HG03103 (cell line): ENCODE measurements at regions not wholly inside any gene's neighbourhood (a gene's known extent, or its start where the extent isn't known, plus 50 kb on each side); places are given as distances from the start of the nearest gene placed in this dataset.

ENCODE experiments used
- ATAC-seq: cut with Tn5 transposase; IDR thresholded peaks from one replicate; pipeline ENCODE4 v1.9.1; 2021; ENCODE audit warnings: low read depth; ENCODE audit not compliant: unreplicated experiment

DNA sequence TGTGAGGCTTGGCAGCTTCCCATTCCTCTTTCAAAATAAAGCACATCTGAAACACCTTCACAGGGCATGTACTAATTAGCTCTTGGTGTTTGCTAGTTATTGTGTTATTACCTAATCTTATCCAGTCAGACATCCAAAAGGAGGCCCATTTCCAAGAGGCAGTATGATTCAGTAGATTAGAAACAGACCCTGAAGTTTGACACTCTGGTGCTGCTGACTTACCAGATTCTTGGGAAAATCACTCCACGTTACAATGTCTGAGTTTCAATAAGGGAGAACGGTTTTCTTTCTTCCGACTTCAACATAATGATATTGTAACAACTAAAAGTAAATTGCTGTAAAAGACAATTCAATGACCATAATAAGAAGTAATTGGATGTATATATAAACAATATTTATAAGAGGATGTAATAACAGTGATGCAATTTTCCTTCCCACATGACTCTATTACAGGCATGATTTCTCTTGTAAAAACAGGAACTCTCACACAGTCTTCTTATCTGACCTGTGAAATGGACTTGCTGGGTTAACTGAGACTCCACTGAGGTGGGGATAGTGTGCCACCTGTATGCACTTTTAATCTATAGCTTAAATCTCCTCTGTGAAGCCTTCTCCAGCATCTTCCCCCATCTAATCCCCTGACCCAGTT, 181.3 kb upstream of the ELL2 start:
- no peak for ATAC-seq

GRCh38 chr5:96142184-96142781, 180.6 kb upstream of the ELL2 start:
- no peak for ATAC-seq

GRCh38 chr5:96141749-96142148, 180.1 kb upstream of the ELL2 start:
- no peak for ATAC-seq

DNA sequence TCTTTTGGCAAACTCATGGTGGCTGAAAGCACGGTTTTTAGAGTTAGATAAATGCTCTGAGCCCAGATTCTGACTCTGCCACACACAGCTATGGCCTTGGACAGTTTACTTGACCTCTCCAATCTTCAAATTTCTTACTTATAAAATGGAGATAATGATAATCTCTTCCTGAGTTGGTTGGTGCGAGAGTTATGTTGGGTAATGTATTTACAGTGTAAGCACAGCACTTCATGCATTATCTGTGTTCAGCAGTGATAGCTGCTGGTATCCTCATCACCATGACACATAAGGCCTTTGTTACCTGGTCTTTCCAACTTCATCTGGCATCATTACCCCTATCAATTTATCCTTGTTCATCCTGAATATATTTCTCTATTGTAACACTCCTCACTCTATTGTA, 178.8 kb upstream of the ELL2 start:
- ATAC-seq, result no peak

DNA sequence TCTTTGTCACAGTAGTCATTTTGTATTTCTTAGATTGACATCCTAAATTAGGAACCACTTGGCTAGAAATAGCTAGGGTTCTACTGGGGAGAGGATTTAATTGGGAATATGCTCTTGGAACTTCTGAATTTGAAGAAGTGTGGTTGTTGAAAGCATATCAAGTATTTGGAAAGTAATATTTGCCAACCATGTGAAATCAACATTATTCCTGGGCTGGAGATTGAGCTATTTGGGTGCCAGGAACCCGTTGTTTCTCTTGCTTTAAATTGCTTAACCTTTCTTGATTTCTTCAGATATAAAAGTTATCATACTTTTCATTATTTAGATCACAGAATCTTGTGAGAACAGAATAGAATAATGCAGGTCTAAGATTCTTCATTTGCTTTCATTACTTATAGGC, 178.4 kb upstream of the ELL2 start:
- ATAC-seq, result no peak

- ATAC-seq, result no peak
Observed at GRCh38 chr5:96134886-96135285, 173.2 kb upstream of the ELL2 start.

DNA sequence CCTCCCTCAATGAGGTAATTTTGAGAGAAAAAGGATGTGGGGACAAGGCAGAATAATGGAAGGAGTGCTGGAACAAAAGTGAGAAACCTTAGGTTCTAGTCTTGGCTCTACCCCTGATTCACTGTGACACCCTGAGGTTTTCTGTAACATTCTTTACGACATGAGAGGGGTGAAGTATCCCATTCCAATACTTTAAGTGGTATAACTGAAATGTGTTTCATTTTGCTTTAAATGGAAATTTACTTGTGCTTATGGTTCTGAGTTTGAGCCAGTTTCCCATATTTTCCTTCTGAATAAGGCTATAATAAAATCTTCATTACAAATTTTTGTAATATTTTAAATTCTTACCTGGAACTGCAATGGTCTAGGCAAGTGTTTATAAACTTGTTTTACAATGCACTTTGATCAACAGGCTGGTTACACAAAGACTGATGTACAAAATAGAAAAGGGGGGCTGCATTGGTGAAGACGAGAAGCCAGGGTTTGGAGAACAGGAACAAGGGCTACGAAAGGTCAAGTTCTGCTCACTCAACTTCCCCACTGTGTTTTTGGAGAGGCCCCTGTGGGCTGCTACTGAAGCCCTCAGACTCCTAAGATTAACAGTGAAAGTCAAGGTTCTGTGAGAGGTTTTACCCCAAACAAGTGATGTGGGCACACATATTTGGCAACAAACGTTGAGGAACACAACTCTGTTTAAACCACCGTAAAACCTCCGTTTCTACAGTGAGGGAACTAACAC, 171.9 kb upstream of the ELL2 start:
- no peak for ATAC-seq

- ATAC-seq, result no peak
Observed at GRCh38 chr5:96129276-96129675, 167.6 kb upstream of the ELL2 start.

- no peak for ATAC-seq
Observed at GRCh38 chr5:96128204-96128864, 166.7 kb upstream of the ELL2 start.

GRCh38 chr5:96127538-96127937, 165.9 kb upstream of the ELL2 start:
- no peak for ATAC-seq

DNA sequence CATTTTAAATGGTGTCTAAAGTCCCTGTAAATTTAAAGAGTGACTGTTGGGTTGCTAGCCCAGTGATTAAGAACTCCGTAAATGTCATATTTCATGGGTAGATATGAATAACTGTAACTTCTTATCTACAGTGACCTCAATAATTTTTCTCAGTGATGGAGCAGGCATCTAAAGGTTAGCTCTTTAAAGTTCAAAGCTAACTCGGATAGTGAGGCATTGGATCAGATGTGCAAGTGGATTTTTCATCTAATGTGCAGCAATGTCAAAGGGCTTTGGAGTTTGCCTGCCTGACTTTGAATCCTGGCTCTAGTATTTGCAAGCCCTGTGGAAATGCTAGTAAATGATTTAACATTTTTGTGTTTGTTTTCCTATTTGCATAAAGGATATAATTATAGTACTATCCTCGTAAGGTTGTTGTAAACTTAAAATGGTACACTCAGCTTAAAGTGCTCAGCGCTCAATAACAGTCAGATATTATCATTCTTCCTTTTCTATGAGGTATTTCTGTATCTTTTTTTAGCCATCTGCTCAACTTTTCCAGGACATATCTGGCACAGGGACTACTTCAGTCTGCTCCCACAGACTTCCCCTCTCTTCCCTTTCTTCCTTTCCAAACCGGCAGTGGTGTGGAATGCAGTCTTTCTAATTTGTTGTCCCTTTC, 163.7 kb upstream of the ELL2 start:
- ATAC-seq, result no peak

DNA sequence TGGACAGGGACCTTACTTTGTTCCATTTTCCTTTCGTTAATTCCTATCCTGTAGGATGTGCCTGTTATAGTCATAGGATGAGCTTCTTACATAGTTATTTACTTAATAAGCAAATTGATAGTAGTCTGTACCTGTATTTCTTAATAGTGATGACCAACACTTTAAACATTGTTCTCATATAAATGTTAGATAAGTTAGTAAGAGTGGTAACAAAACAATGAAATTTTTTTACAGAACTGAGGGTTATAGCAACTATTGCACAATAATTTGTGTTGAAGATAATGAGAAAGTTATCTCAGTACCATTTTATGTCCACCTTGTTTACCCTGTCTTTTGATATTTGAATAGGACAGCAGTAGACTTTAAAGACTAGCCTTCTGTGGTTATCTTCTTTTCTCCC, 162.9 kb upstream of the ELL2 start:
- no peak for ATAC-seq

GRCh38 chr5:96123418-96123817, 161.8 kb upstream of the ELL2 start:
- ATAC-seq, result no peak

DNA sequence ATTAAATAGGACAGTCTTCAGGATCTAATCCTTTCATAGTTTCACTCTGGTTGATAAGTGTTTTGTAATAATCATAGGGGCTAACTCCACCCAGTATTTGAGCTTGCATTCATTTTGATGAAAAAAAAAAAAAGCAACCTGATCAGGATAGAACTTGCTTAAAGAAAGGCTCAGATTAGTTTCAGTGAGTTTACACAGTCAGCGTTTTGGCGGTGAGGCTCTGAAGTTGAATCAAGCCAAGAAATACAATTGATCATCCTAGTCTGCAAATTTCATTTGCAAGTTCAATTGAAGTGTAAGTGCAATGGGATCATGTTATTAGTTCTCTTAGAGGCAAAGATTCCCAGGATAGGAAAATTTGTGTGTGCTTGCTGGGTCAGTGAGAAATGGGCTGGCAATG, 159.7 kb upstream of the ELL2 start:
- no peak for ATAC-seq

- no peak for ATAC-seq
Observed at GRCh38 chr5:96120120-96120519, 158.5 kb upstream of the ELL2 start.

DNA sequence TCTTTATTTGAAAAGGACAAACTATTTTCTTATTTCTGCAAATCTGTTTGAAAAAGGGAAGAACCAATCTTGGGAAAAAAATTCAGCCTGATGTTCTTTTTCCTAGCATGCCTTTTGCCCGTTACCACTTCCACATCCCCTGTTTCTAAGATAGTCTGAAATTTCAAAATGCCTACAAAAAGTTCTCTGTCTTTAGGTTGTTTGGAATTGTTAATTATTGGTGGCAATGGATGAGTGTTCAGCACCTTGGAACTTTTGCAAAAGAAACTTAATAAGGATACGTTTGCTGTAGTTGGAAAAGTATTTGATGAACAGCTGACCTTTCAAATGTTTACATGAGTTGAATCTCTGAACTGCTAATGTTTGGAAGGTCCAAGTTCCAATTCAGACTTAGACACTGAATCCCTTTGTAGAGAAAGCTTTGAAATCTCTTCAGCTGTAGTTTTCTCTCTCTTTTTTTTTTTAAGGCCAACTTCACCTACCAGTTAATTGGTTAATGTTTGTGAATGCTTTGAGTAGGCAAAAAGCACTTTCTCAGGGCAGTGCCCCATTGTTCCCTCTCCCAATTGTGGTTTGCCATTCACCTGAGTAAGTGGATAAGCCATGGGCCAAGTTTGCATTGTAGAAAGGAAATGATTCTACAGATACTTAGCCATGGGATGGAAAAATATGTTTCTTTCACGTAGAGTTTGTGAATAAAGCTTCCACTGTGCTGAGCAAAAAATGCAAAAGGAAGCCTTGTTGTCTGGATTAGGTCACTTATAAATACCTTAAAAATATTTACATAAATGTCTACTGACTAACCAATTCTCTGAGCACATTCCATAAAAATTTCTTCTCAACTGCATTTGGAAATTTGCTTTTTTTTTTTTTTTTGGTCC, 156.4 kb upstream of the ELL2 start:
- ATAC-seq, result no peak

- no peak for ATAC-seq
Observed at GRCh38 chr5:96115147-96115807, 153.6 kb upstream of the ELL2 start.

DNA sequence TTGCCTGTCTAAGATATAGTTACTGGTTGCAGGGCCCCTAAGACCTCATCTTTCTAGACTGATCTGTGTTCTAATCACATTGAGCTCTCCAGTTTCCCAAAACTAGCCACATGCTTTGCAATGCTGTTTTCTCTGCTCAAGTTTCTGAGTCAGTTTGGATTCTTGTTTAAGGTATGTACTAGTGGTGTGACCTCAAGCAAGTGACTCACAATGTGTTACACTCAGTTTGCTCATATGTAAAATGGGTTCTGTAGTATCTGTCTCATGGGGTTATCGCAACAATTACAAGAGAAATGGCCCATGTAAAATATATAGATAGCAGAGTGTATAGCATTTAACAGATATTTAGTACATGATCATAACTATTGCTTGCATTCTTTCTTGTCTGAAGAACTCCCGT, 153.1 kb upstream of the ELL2 start:
- ATAC-seq, result no peak

GRCh38 chr5:96113170-96113939, 151.7 kb upstream of the ELL2 start:
- ATAC-seq, result no peak
